AG04449 (cell line): ENCODE measurements at regions not wholly inside any gene's neighbourhood (a gene's known extent, or its start where the extent isn't known, plus 50 kb on each side); places are given as distances from the start of the nearest gene placed in this dataset.

Experiments
- CTCF ChIA-PET: fragments of 350-600 bp; formaldehyde crosslinking; extraction: SDS; loops from one replicate; lab custom pipeline; 2021; ENCODE audit warnings: antibody characterized with exemption; lab: Yijun Ruan, JAX
- POLR2A ChIA-PET: fragments of 400-600, 350-600 bp; formaldehyde crosslinking; extraction: SDS; loops from one replicate; lab custom pipeline; 2020; ENCODE audit warnings: antibody characterized with exemption, inconsistent platforms; lab: Yijun Ruan, JAX
- DNase-seq: peaks from one replicate; pipeline ENCODE4 v3.0.0-alpha.2; 2010; ENCODE audit warnings: low read depth, low spot score
- H3K4me3 ChIP-seq: 2 replicates; pipeline ENCODE4 v1.5.1; 2011; ENCODE audit warnings: low read depth, mild to moderate bottlenecking, control low read depth, low read length
- TF ChIP-seq, protein P1 (sequence below): IDR thresholded peaks from one replicate; pipeline ENCODE4 v1.5.1; 2011; ENCODE audit warnings: mild to moderate bottlenecking, moderate library complexity, low read length, control low read depth, inconsistent platforms; ENCODE audit not compliant: insufficient read depth; ENCODE audit errors: missing control alignments

DNA sequence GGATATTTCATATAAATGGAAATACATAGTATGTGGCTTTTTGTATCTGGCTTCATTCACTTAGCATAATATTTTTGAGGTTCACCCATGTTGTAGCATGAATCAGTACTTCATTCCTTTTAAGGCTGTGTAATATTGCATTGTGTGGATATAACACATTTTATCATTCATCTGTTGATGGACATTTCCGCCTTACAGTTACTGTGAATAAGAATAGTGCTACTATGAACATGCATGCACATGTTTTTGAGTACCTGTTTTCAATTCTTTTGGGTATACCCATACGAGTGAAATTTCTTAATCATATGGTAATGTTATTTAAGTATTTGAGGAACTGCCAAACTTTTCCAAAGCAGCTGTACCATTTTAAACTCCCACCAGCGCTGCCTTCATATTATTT, 539.6 kb upstream of the DIPK2B start:
- CTCF ChIA-PET: no interaction called here
- TF ChIP-seq, protein P1, sequence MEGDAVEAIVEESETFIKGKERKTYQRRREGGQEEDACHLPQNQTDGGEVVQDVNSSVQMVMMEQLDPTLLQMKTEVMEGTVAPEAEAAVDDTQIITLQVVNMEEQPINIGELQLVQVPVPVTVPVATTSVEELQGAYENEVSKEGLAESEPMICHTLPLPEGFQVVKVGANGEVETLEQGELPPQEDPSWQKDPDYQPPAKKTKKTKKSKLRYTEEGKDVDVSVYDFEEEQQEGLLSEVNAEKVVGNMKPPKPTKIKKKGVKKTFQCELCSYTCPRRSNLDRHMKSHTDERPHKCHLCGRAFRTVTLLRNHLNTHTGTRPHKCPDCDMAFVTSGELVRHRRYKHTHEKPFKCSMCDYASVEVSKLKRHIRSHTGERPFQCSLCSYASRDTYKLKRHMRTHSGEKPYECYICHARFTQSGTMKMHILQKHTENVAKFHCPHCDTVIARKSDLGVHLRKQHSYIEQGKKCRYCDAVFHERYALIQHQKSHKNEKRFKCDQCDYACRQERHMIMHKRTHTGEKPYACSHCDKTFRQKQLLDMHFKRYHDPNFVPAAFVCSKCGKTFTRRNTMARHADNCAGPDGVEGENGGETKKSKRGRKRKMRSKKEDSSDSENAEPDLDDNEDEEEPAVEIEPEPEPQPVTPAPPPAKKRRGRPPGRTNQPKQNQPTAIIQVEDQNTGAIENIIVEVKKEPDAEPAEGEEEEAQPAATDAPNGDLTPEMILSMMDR: no peak
- no peak overlapping the region for H3K4me3 ChIP-seq
- no peak for DNase-seq
- POLR2A ChIA-PET: no interaction called here

- TF ChIP-seq, protein P1: no peak
- no peak overlapping the region for H3K4me3 ChIP-seq
- no peak for DNase-seq
- ChIA-PET CTCF (no interaction called here), POLR2A (interaction anchor here (0.7 kb wide), 1 partner anchor 20 kb away, joined by 3 read pairs; no protein-coding TSS in a partner anchor)
Measured at GRCh38 chrX:45735571-45735970, 534.9 kb upstream of the DIPK2B start.

DNA sequence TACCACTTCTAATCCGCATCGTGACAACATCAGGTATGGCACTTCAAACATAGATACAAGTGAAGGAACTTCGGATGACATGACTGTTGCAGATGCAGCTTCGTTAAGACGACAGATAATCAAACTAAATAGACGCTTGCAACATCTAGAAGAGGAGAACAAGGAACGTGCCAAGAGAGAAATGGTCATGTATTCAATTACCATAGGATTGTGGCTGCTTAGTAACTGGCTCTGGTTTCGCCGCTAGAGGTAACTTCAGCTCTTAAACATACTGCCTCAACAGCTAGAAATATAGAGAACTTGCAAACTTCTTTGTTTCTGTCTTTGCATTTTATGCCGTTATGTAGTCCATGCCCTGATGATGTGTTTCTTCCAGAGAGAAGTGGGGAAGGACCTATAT, 530.8 kb upstream of the DIPK2B start:
- H3K4me3 ChIP-seq: no peak overlapping the region
- DNase-seq: no peak
- ChIA-PET CTCF (interaction anchor here (0.7 kb wide), 1 partner anchor 10 kb away, joined by 3 read pairs; no protein-coding TSS in a partner anchor), POLR2A (no interaction called here)
- TF ChIP-seq, protein P1: no peak

- ChIA-PET CTCF (no interaction called here), POLR2A (no interaction called here)
- no peak for DNase-seq
- TF ChIP-seq, protein P1: no peak
- H3K4me3 ChIP-seq: no peak overlapping the region
Measured at GRCh38 chrX:45727761-45728160, 527.1 kb upstream of the DIPK2B start.

DNA sequence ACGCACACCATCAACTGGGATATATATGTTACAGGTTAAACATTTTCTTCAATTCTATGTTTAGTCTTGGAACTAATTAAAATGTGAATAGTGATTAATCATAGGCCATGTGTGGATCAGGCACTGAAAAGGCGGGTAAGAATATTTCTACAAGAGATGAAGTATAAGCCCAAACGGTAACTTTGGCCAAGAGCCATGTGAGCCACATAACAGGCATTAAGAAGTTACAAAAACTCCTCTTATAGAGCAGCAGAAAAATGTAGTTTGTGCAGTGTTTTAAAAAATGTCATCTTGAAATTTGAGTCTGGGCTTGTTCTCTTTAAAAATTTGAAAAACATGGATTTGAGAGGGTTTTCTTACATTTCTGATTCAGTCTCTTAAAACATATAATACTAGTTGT, 521.8 kb upstream of the DIPK2B start:
- no peak overlapping the region for H3K4me3 ChIP-seq
- CTCF ChIA-PET: no interaction called here
- POLR2A ChIA-PET: no interaction called here
- TF ChIP-seq, protein P1: no peak
- no peak for DNase-seq

- DNase-seq: no peak
- TF ChIP-seq, protein P1: no peak
- ChIA-PET POLR2A (no interaction called here), CTCF (no interaction called here)
- no peak overlapping the region for H3K4me3 ChIP-seq
Measured at GRCh38 chrX:45719751-45720501, 519.2 kb upstream of the DIPK2B start.
